Brain microvascular endothelial cell (primary cell): ENCODE measurements at regions not wholly inside any gene's neighbourhood (a gene's known extent, or its start where the extent isn't known, plus 50 kb on each side); places are given as distances from the start of the nearest gene placed in this dataset.

ENCODE experiments used
- DNase-seq: peaks from one replicate; pipeline ENCODE4 v3.0.0-alpha.2; 2020
- H3K27ac ChIP-seq: fragments of 250-450 bp; sonication (Bioruptor Pico); 2 replicates; pipeline ENCODE4 v1.5.1; 2020; ENCODE audit warnings: mild to moderate bottlenecking, moderate library complexity
- H3K27me3 ChIP-seq: fragments of 250-450 bp; sonication (Bioruptor Pico); replicated peaks from 2 replicates; pipeline ENCODE4 v1.5.1; 2020; ENCODE audit warnings: mild to moderate bottlenecking
- H3K36me3 ChIP-seq: fragments of 250-450 bp; sonication (Bioruptor Pico); replicated peaks from 2 replicates; pipeline ENCODE4 v1.5.1; 2020; ENCODE audit warnings: mild to moderate bottlenecking
- H3K4me3 ChIP-seq: 2 replicates; pipeline ENCODE4 v1.5.1; 2011; ENCODE audit warnings: low read depth, mild to moderate bottlenecking, control low read depth, low read length, moderate library complexity
- CTCF ChIP-seq: IDR thresholded peaks from 2 replicates; pipeline ENCODE4 v1.5.1; 2011; ENCODE audit warnings: low read depth, mild to moderate bottlenecking, moderate library complexity, low read length, control low read depth, inconsistent platforms; ENCODE audit errors: missing control alignments
- in situ Hi-C: cut with HindIII; loops from 2 replicates; pipeline ENCODE4 v1.10.0; 2017; ENCODE audit warnings: low sequenced_read_pairs, low pct_ligation_motif_present

GRCh38 chr3:162601101-162601670 is 1104.6 kb downstream of the OTOL1 start:
- H3K4me3 ChIP-seq: no peak overlapping the region
- no peaks in the 10 kb centered on the region for H3K27me3 ChIP-seq
- in situ Hi-C loops: no loop called here
- TF ChIP-seq CTCF: no peak
- no peak for DNase-seq
- H3K27ac ChIP-seq: no peak overlapping the region
- H3K36me3 ChIP-seq: no peaks in the 10 kb centered on the region

GRCh38 chr3:162602619-162603018 is 1106.0 kb downstream of the OTOL1 start:
- no peaks in the 10 kb centered on the region for H3K36me3 ChIP-seq
- H3K4me3 ChIP-seq: no peak overlapping the region
- TF ChIP-seq CTCF: no peak
- no peak overlapping the region for H3K27ac ChIP-seq
- in situ Hi-C loops: no loop called here
- no peaks in the 10 kb centered on the region for H3K27me3 ChIP-seq
- no peak for DNase-seq

- in situ Hi-C loops: no loop called here
- Histone ChIP-seq H3K36me3 (no peaks in the 10 kb centered on the region), H3K27ac (no peak overlapping the region)
Measured at GRCh38 chr3:162605651-162606204, 1109.1 kb downstream of the OTOL1 start.

GRCh38 chr3:162610261-162610660 is 1113.7 kb downstream of the OTOL1 start:
- no peak for TF ChIP-seq CTCF
- no peak overlapping the region for H3K4me3 ChIP-seq
- no peak for DNase-seq
- in situ Hi-C loops: no loop called here
- no peaks in the 10 kb centered on the region for H3K36me3 ChIP-seq
- no peaks in the 10 kb centered on the region for H3K27me3 ChIP-seq
- H3K27ac ChIP-seq: no peak overlapping the region

More at GRCh38 chr3:162605651-162606204, 1109.1 kb downstream of the OTOL1 start:
- no peak for DNase-seq
- no peak for TF ChIP-seq CTCF
- H3K27me3 ChIP-seq: no peaks in the 10 kb centered on the region
- H3K4me3 ChIP-seq: no peak overlapping the region

- in situ Hi-C loops: no loop called here
- no peak overlapping the region for H3K4me3 ChIP-seq
- TF ChIP-seq CTCF: no peak
- no peak overlapping the region for H3K27ac ChIP-seq
- H3K36me3 ChIP-seq: no peaks in the 10 kb centered on the region
- no peaks in the 10 kb centered on the region for H3K27me3 ChIP-seq
- no peak for DNase-seq
Measured at GRCh38 chr3:162612991-162613390, 1116.4 kb downstream of the OTOL1 start.

GRCh38 chr3:162626172-162626571 is 1129.6 kb downstream of the OTOL1 start:
- H3K36me3 ChIP-seq: no peaks in the 10 kb centered on the region
- H3K27me3 ChIP-seq: no peaks in the 10 kb centered on the region
- no peak overlapping the region for H3K27ac ChIP-seq
- in situ Hi-C loops: no loop called here
- TF ChIP-seq CTCF: no peak
- no peak overlapping the region for H3K4me3 ChIP-seq
- no peak for DNase-seq
